Umbilical cord (tissue), 1 donor: ENCODE measurements at regions not wholly inside any gene's neighbourhood (a gene's known extent, or its start where the extent isn't known, plus 50 kb on each side); places are given as distances from the start of the nearest gene placed in this dataset.
A peak's percentile ranks its signal among the peaks of the same experiment; 100 is the strongest.
"Not testable (repeated sequence)": the region's sequence is repeated elsewhere in the genome, so short reads cannot be mapped to it uniquely, and the experiment has no call there.

Experiments
- DNase-seq: peaks from one replicate; pipeline ENCODE4 v3.0.0-alpha.2; 2015; ENCODE audit warnings: low spot score

GRCh38 chr10:113463777-113464176 lies 89.1 kb upstream of the HABP2 start:
- no peak for DNase-seq

DNA sequence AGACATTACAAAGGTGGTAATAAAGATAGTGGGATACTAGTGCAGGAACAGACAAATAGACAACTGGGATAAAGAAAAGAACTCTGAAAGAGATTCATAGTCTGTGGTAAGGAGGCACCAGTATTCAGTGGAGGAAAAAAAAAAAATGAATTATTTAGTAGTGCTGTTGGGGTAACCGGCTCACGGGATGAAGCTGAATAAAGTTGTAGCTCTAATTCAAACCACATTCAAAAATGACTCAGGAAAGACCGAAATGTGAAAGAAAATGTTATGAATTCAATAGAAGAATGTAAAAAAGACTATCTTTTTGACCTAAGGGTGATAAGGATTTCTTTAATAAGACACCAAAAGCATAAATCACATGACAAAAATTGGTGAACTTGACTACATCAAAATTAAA lies 83.1 kb upstream of the HABP2 start:
- no peak for DNase-seq

- no peak for DNase-seq
Measured at GRCh38 chr10:113470372-113471240, 82.2 kb upstream of the HABP2 start.

GRCh38 chr10:113471241-113471996 lies 81.4 kb upstream of the HABP2 start:
- no peak for DNase-seq

DNA sequence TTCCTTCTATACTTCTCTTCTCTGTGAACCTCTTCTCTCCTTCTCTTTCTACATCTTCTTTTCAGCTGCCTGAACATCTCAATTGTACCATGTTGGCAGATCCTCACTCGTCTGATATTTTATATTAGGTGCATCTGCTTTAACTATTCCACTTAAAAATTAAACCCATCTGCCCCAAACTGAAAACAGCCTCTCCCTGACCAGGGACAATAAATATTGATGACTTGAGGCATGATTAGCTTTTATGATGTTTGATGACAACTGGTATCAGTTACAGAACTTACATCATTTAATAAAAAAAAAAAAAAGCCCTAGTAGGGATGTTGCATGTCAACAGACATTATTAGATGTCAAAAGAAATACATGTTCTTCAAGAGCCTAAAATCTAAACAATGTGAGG lies 79.8 kb upstream of the HABP2 start:
- no peak for DNase-seq

DNA sequence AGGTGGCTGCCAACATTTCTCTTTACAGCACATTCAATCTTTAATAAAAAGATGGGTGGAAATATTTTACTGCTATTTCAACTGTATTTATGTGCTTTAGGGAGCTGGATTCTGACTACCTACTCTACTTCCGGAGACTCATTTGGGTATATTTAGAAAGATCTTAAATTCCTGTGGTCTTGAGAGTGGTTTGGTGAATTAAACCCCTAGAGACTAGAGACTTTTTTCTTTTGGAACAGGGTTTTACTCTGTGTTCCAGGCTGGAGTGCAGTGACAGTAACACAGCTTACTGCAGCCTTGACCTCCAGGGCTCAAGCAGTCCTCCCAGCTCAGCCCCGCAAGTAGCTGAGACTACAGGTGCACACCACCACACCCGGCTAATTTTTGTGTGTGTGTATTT lies 79.0 kb upstream of the HABP2 start:
- no peak for DNase-seq

GRCh38 chr10:113474752-113475151 lies 78.1 kb upstream of the HABP2 start:
- no peak for DNase-seq

- peak; percentile 18 for DNase-seq
Measured at GRCh38 chr10:113475381-113475807, 77.5 kb upstream of the HABP2 start.

DNA sequence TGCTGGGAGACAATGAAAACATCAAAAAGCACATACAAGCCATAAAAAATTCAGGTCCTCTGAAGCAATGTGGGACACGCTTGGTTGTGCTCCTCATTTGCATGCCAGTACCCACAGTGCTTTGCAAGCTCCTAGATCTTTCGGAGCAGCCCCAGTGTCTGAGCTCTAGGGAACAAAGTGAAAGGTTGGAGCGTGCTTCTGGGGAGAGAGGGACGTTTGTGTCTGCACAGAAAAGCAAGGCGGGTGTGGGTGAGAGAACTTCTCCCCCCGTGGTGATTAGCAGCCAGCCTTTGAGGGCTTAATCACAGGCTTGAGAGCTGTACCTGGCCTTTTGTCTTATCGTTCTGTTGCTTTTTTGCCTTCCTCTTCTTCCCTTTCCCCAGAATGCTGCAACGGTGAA lies 76.7 kb upstream of the HABP2 start:
- peak; percentile 17 for DNase-seq

DNA sequence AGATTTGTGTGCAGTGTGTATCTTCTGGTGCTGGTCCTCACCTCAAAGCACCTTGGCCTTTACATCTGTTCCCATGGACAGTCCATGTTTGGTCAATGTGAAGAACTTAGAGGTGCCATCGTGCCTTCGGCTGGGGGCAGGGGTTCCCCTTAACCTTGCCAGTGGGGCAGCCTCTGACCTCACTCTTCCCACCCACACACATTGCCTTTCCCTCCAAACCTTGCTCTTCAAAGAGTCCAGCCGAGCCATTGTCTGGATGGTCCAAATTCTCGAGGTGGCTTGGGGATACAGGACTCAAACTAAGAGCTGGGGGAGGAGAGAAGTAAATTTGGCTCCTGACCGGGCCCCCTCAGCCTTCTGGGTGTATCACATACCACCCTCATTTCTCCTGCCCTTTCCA lies 76.2 kb upstream of the HABP2 start:
- no peak for DNase-seq

GRCh38 chr10:113477451-113477850 lies 75.4 kb upstream of the HABP2 start:
- DNase-seq = no peak

- DNase-seq = no peak
Measured at GRCh38 chr10:113479346-113480080, 73.3 kb upstream of the HABP2 start.

- DNase-seq = no peak
Measured at GRCh38 chr10:113480081-113480360, 72.8 kb upstream of the HABP2 start.

DNA sequence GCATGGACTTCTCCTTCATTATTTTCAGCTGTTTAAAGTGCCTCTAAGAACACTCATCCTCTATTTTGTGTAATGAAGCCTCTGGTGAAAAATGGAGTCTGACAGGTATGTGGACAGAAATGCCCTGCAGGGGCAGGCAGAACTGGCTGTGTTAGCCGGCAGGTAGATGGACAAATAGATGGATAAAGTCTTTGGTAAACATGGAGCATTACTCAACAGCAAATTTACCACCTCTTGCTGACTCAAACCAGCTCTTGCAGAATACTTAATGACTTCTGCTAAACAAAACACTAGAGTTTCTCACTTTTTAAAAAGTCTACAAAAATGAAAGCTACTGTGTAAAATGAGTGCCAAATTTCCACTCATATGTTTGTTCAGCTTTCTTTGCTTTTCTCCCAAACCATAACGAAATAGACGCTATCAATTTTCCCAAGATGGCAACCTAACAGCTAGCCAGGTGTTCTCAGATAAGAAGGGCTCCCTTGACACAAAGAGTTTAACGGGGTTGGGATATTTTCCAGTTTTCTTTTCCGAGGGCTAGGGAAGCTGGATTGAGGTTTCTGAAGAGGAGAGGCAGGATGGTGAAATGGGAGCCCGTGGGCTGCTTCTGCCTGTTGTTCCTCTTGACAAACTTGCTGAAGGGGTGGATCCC lies 71.9 kb upstream of the HABP2 start:
- DNase-seq = no peak

GRCh38 chr10:113484487-113484886 lies 68.4 kb upstream of the HABP2 start:
- DNase-seq = no peak

DNA sequence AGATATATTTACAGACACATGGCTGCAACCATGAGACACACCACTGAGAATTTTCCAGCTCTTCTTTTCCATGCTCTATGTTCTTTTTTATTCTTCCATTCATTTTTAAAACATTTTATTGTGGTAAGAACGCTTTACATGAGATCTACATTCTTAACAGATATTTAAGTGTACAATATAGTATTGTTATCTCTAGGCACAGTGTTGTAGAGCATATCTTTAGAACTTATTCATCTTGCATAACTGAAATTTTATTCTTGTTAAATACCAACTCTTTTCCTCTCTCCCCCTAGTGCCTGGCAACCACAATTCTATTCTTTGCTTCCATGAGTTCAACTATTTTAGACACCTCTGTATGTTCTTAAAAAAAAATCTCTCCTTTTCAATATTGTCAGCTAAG lies 67.1 kb upstream of the HABP2 start:
- no peak for DNase-seq

- DNase-seq = no peak
Measured at GRCh38 chr10:113486531-113486930, 66.3 kb upstream of the HABP2 start.

- DNase-seq = no peak
Measured at GRCh38 chr10:113487154-113487553, 65.7 kb upstream of the HABP2 start.

GRCh38 chr10:113488186-113488585 lies 64.7 kb upstream of the HABP2 start:
- no peak for DNase-seq

GRCh38 chr10:113489522-113489921 lies 63.3 kb upstream of the HABP2 start:
- not testable (repeated sequence) for DNase-seq

DNA sequence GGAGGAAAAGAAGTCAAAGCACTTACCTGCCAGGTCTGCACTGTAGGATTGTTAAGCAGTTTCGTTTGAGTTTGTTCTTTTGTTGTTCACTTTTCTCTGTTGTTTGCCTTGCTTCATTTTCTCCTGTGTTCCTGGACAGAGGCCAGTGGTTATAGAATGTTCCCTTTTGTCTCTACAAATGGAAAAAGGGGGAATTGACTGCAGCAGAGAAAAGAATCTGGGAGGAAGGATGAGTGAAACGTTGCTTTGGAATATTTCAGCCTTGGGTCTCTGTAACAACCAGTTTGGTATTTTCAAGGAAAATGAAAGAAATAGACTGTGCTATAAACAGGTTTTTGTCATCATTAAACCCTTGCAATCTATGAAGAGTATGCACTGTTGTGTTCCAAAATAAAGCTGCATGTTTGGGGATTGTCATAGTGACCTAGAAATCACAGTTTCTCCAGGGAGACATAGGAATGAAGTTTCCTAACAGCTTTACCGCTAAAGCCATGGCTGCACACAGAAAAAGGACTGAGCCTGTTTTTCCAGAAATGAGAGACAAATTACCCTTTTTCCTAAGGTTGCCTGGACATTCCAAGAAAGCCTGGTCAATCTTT lies 60.8 kb upstream of the HABP2 start:
- DNase-seq = no peak

- DNase-seq = no peak
Measured at GRCh38 chr10:113493195-113493594, 59.7 kb upstream of the HABP2 start.
